CD4-positive, alpha-beta memory T cell (primary cell): ENCODE measurements at regions not wholly inside any gene's neighbourhood (a gene's known extent, or its start where the extent isn't known, plus 50 kb on each side); places are given as distances from the start of the nearest gene placed in this dataset.

Source experiments
- CTCF ChIA-PET: fragments of 350-600 bp; sonication (Branson Sonifier 250); formaldehyde crosslinking; loops from one replicate; lab custom pipeline; 2021; ENCODE audit warnings: inconsistent platforms; ENCODE audit not compliant: partially characterized antibody; lab: Charles Lee
- POLR2A ChIA-PET: fragments of 350-600 bp; sonication (Branson Sonifier 250); formaldehyde crosslinking; loops from one replicate; lab custom pipeline; 2021; ENCODE audit not compliant: partially characterized antibody; lab: Charles Lee
- DNase-seq, 5 donors: peaks; one replicate each; pipeline versions ENCODE4 v3.0.0 to v3.0.0-alpha.2; 2020 to 2022; ENCODE audit warnings: mixed read lengths in 1 of 5
- H3K27ac ChIP-seq: one replicate; pipeline ENCODE4 v1.7.0; 2013; ENCODE audit warnings: low read depth, low read length
- H3K27me3 ChIP-seq: 2 replicates; pipeline ENCODE4 v1.7.0; 2013; ENCODE audit warnings: mild to moderate bottlenecking, low read length, moderate library complexity; ENCODE audit not compliant: insufficient read depth
- H3K36me3 ChIP-seq: 2 replicates; pipeline ENCODE4 v1.7.0; 2013; ENCODE audit warnings: mild to moderate bottlenecking, low read length, moderate library complexity; ENCODE audit not compliant: insufficient read depth
- H3K4me1 ChIP-seq: 2 replicates; pipeline ENCODE4 v1.7.0; 2013; ENCODE audit warnings: mild to moderate bottlenecking, low read length, moderate library complexity; ENCODE audit not compliant: insufficient read depth
- H3K4me3 ChIP-seq, 2 donors: one replicate each; pipeline ENCODE4 v1.7.0; 2013; ENCODE audit warnings: low read length in 2 of 2, mild to moderate bottlenecking in 1 of 2
- H3K9me3 ChIP-seq, 2 donors: one replicate each; pipeline ENCODE4 v1.7.0; 2013; ENCODE audit warnings: low read length in 2 of 2, control low read depth in 1 of 2; ENCODE audit not compliant: control insufficient read depth in 1 of 2
- H3K27ac Mint-ChIP-seq, 7 donors: one replicate each; pipeline ENCODE4 v1.8.0; 2020 to 2021; ENCODE audit warnings: mixed read lengths in 7 of 7, mild to moderate bottlenecking in 6 of 7, inconsistent platforms in 3 of 7, moderate library complexity in 3 of 7
- H3K27me3 Mint-ChIP-seq, 2 donors: one replicate each; pipeline ENCODE4 v1.8.0; 2020 to 2021; ENCODE audit warnings: mixed read lengths in 2 of 2
- H3K36me3 Mint-ChIP-seq, 2 donors: one replicate each; pipeline ENCODE4 v1.8.0; 2020 to 2021; ENCODE audit warnings: mixed read lengths in 2 of 2, inconsistent platforms in 1 of 2, mild to moderate bottlenecking in 1 of 2
- H3K4me1 Mint-ChIP-seq, 4 donors: one replicate each; pipeline ENCODE4 v1.8.0; 2020 to 2021; ENCODE audit warnings: mixed read lengths in 4 of 4, mild to moderate bottlenecking in 1 of 4
- H3K4me3 Mint-ChIP-seq, 8 donors: one replicate each; pipeline ENCODE4 v1.8.0; 2020 to 2021; ENCODE audit warnings: mixed read lengths in 8 of 8, mild to moderate bottlenecking in 7 of 8, moderate library complexity in 6 of 8, inconsistent platforms in 3 of 8
- H3K9me3 Mint-ChIP-seq, 8 donors: one replicate each; pipeline ENCODE4 v1.8.0; 2020 to 2021; ENCODE audit warnings: mixed read lengths in 8 of 8, mild to moderate bottlenecking in 5 of 8, inconsistent platforms in 3 of 8, moderate library complexity in 1 of 8
- intact Hi-C: fragments of 100-400 bp; cut with micrococcal nuclease; formaldehyde crosslinking; loops from one replicate; pipeline ENCODE4 v1.15.1; 2023

DNA sequence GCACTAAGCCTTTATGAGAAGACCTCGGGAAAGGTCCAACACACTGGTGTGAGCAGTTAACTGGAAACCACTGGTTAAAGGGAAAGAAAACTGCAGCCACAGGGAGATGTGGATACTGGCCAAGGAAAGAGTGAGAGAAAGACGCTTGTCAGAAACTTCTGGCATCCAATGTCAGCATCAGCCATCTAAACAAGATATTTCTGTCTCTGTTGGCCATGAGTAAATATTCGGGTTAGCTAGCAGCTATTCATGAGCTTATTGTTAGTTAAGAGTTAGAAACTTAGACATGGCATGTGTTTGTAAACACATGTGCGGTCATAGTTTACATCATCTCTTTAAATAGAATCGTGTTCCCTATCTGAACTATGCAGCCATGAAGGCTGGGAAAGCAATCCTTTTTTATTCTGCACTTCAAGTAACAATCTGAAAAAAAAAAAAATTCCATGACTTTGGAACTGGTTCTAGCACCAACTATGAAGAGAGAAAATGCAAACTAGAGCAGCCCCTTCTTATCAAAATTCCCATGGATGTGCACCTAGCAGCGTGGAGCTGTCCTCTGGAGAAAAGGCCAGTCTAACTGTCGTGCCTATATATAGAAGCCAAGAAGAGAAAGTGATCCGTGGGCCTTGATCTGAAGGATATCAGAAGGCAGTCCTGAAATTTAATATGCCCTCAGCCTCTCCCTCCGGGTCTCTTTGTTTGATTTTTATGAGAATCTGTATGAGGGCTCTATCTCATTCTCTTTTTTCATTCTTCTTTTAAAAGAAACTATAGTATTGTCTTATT is 84.0 kb upstream of the RFX8 start:
- H3K27me3 Mint-ChIP-seq: no peaks in the 10 kb centered on the region

GRCh38 chr2:101556033-101556459 is 81.1 kb upstream of the RFX8 start:
- H3K4me3 Mint-ChIP-seq: no peak overlapping the region
- peaks cover 4 to 20% (median 15%) of the 10 kb centered on the region in 8 donors for H3K9me3 Mint-ChIP-seq
- ChIA-PET CTCF (no interaction called here), POLR2A (no interaction called here)
- H3K36me3 Mint-ChIP-seq: peaks cover 6 to 8% of the 10 kb centered on the region in 2 donors
- H3K27me3 Mint-ChIP-seq: no peaks in the 10 kb centered on the region
- intact Hi-C loops: no loop called here
- no peak overlapping the region for H3K27ac Mint-ChIP-seq
- H3K27me3 ChIP-seq: no peaks in the 10 kb centered on the region
- H3K4me3 ChIP-seq: no peak overlapping the region
- peaks cover 18 to 26% (median 21%) of the 10 kb centered on the region in 4 donors for H3K4me1 Mint-ChIP-seq
- H3K4me1 ChIP-seq: peaks cover 20% of the 10 kb centered on the region
- no peak for DNase-seq
- H3K27ac ChIP-seq: no peak overlapping the region
- peaks cover 0 to 8% of the 10 kb centered on the region in 2 donors for H3K9me3 ChIP-seq
- no peaks in the 10 kb centered on the region for H3K36me3 ChIP-seq

More for the DNA sequence above, 84.0 kb upstream of the RFX8 start:
- DNase-seq: no peak
- no peaks in the 10 kb centered on the region for H3K27me3 ChIP-seq
- ChIA-PET CTCF (interaction anchor here (0.9 kb wide), 1 partner anchor 13 kb away, joined by 3 read pairs; no protein-coding TSS in a partner anchor), POLR2A (interaction anchor here (0.6 kb wide), 1 partner anchor 15 kb away, joined by 3 read pairs; no protein-coding TSS in a partner anchor)
- Mint-ChIP-seq H3K9me3 (peaks cover 4 to 24% (median 16%) of the 10 kb centered on the region in 8 donors), H3K27ac (peak overlapping the region in 1 of 7 donors; percentile 30), H3K4me3 (peak overlapping the region in 1 of 8 donors; percentile 31), H3K36me3 (peaks cover 6 to 10% of the 10 kb centered on the region in 2 donors), H3K4me1 (peaks cover 21 to 33% (median 27%) of the 10 kb centered on the region in 4 donors)
- H3K27ac ChIP-seq: no peak overlapping the region
- intact Hi-C loops: no loop called here
- no peak overlapping the region for H3K4me3 ChIP-seq
- H3K4me1 ChIP-seq: peaks cover 30% of the 10 kb centered on the region
- H3K9me3 ChIP-seq: peaks cover 0 to 8% of the 10 kb centered on the region in 2 donors
- no peaks in the 10 kb centered on the region for H3K36me3 ChIP-seq

GRCh38 chr2:101551336-101551888 is 76.5 kb upstream of the RFX8 start:
- Histone ChIP-seq H3K36me3 (no peaks in the 10 kb centered on the region), H3K4me3 (no peak overlapping the region), H3K27me3 (no peaks in the 10 kb centered on the region), H3K27ac (no peak overlapping the region), H3K9me3 (no peaks in the 10 kb centered on the region), H3K4me1 (peaks cover 10% of the 10 kb centered on the region)
- peaks cover 12 to 19% (median 15%) of the 10 kb centered on the region in 4 donors for H3K4me1 Mint-ChIP-seq
- H3K9me3 Mint-ChIP-seq: peaks cover 0 to 2% (median 0%) of the 10 kb centered on the region in 8 donors
- intact Hi-C loops: no loop called here
- ChIA-PET POLR2A (no interaction called here), CTCF (no interaction called here)
- DNase-seq: no peak
- no peak overlapping the region for H3K27ac Mint-ChIP-seq
- H3K36me3 Mint-ChIP-seq: no peaks in the 10 kb centered on the region
- H3K4me3 Mint-ChIP-seq: peak overlapping the region in 2 of 8 donors; percentile 29 to 39
- H3K27me3 Mint-ChIP-seq: no peaks in the 10 kb centered on the region

GRCh38 chr2:101550555-101550954 is 75.6 kb upstream of the RFX8 start:
- H3K27ac Mint-ChIP-seq: no peak overlapping the region
- POLR2A ChIA-PET: no interaction called here

DNA sequence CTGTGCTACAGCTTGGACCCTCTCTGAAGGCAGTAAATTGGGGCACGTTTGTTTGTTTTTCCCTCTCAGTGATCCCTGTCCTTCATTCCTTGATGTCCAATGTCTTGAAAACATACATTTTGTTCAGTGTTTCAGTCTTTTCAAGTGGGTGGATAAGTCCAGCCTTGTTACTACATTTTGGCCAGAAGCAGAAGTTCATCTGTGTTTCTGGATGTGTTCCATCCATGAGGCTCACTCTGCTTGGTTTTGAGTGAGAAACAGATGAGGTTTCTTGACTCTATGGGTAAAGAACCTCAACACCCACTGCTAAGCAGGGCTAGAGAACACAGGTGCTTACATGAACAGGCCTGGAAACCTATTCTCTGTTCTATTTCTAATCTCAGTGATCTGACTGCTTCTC is 74.5 kb upstream of the RFX8 start:
- DNase-seq: no peak
- Histone ChIP-seq H3K4me3 (no peak overlapping the region), H3K4me1 (peaks cover 10% of the 10 kb centered on the region), H3K36me3 (no peaks in the 10 kb centered on the region), H3K27me3 (no peaks in the 10 kb centered on the region), H3K27ac (no peak overlapping the region), H3K9me3 (no peaks in the 10 kb centered on the region)
- Mint-ChIP-seq H3K4me1 (peaks cover 12 to 16% (median 14%) of the 10 kb centered on the region in 4 donors), H3K27me3 (peaks cover 0 to 3% of the 10 kb centered on the region in 2 donors), H3K9me3 (peaks cover 0 to 3% (median 0%) of the 10 kb centered on the region in 8 donors), H3K4me3 (no peak overlapping the region), H3K27ac (no peak overlapping the region), H3K36me3 (no peaks in the 10 kb centered on the region)
- POLR2A ChIA-PET: no interaction called here
- intact Hi-C loops: no loop called here
- CTCF ChIA-PET: no interaction called here

More at GRCh38 chr2:101550555-101550954, 75.6 kb upstream of the RFX8 start:
- Mint-ChIP-seq H3K27me3 (no peaks in the 10 kb centered on the region), H3K4me1 (peaks cover 12 to 16% (median 14%) of the 10 kb centered on the region in 4 donors), H3K36me3 (no peaks in the 10 kb centered on the region), H3K4me3 (peak overlapping the region in 1 of 8 donors; percentile 3), H3K9me3 (peaks cover 0 to 2% (median 0%) of the 10 kb centered on the region in 8 donors)
- Histone ChIP-seq H3K36me3 (no peaks in the 10 kb centered on the region), H3K4me1 (peaks cover 10% of the 10 kb centered on the region), H3K9me3 (no peaks in the 10 kb centered on the region), H3K27me3 (no peaks in the 10 kb centered on the region), H3K27ac (no peak overlapping the region), H3K4me3 (no peak overlapping the region)
- intact Hi-C loops: no loop called here
- no peak for DNase-seq
- CTCF ChIA-PET: no interaction called here

DNA sequence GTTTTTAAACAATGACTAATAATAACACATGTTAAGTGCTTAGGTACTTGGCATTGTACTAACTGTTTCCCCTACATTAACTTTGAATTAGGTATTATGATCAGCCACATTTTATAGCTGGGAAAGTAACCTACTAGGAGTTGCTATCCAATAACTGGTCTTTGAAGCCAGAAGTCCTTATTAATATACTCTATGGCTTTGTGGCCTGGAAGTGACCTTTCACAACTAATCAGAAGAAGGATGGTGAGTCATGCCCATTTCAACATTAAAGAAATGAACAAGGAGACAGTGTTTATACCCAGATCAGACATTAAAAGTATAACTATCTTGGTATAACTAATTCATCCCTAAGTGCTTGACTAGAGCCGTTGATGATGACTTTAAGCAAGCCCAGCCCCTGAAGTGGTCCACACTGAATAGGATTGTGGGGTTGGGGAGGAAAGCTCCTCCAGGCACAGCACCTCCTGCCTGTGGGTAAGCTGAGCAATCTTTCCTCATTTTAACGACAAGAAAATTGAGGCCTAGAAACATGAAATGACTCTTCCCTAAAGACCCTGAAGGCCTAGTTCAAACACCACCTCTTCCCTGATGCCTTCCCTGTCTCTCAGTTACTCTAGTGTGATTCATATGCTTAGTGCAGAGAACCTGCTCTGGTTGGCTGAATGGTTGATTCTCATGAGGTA is 71.6 kb upstream of the RFX8 start:
- ChIA-PET CTCF (interaction anchor here (0.9 to 1.3 kb wide), 2 partner anchors 8 to 130 kb away, joined by 3 to 4 read pairs; no protein-coding TSS in a partner anchor), POLR2A (no interaction called here)
- no peak overlapping the region for H3K27ac ChIP-seq

DNA sequence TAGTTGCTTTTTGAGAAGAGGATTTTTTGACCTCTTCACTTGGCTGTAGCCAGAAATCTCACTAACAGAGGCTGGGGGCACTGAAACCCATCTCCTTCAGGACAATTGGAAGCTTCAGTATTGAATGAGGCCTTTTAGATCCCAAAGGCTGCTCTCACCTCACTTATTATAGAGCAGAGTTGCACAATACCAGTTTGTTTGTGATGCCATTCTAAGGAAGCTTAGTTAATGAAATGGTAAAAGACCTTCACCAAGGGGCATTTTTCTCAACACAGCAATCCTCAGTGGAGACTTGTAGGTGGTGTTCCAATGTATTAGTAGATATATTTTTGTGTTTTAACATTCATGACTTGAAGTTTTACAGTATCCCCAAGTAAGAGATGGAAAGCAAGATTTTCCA is 71.0 kb upstream of the RFX8 start:
- Mint-ChIP-seq H3K27ac (no peak overlapping the region), H3K9me3 (peaks cover 0 to 5% (median 0%) of the 10 kb centered on the region in 8 donors), H3K27me3 (peaks cover 0 to 3% of the 10 kb centered on the region in 2 donors), H3K36me3 (no peaks in the 10 kb centered on the region), H3K4me1 (peaks cover under 1 to 3% (median 2%) of the 10 kb centered on the region in 4 donors), H3K4me3 (no peak overlapping the region)
- Histone ChIP-seq H3K27me3 (no peaks in the 10 kb centered on the region), H3K9me3 (no peaks in the 10 kb centered on the region), H3K4me1 (no peaks in the 10 kb centered on the region), H3K4me3 (no peak overlapping the region), H3K27ac (no peak overlapping the region), H3K36me3 (no peaks in the 10 kb centered on the region)
- intact Hi-C loops: no loop called here
- ChIA-PET CTCF (no interaction called here), POLR2A (no interaction called here)
- DNase-seq: no peak

More for the DNA sequence above, 71.6 kb upstream of the RFX8 start:
- peaks cover 5% of the 10 kb centered on the region for H3K4me1 ChIP-seq
- Mint-ChIP-seq H3K4me1 (peaks cover 6 to 8% (median 8%) of the 10 kb centered on the region in 4 donors), H3K27me3 (peaks cover 0 to 3% of the 10 kb centered on the region in 2 donors), H3K27ac (no peak overlapping the region), H3K9me3 (peaks cover 0 to 6% (median 0%) of the 10 kb centered on the region in 8 donors), H3K4me3 (no peak overlapping the region), H3K36me3 (no peaks in the 10 kb centered on the region)
- no peaks in the 10 kb centered on the region for H3K27me3 ChIP-seq
- H3K4me3 ChIP-seq: no peak overlapping the region
- H3K36me3 ChIP-seq: no peaks in the 10 kb centered on the region
- intact Hi-C loops: no loop called here
- DNase-seq: no peak
- H3K9me3 ChIP-seq: no peaks in the 10 kb centered on the region
